ENCODE measurements at regions not wholly inside any gene's neighbourhood (a gene's known extent, or its start where the extent isn't known, plus 50 kb on each side); places are given as distances from the start of the nearest gene placed in this dataset.

DNA sequence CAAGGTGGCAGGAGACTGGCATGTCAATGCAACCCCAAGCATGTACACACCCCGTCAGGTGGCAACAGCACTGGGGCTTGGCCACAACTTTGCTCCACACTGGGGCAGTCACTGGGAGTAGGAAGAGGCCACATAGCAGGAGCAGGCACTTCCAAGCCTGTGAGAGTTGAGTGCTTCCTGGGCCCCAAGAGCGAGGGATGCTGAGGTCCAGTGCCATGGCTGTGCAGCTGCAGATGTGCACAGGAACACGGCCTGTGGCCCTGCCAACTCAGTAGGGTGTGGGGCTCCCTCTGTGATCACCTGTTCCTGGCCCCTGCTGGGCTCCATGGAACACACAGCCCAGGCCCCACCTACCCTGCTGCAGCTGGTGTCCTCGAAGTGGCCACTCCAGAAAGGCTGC lies 932.8 kb upstream of the SORCS1 start:
- ATAC-seq (ENCODE audit: low read depth) (no peak), DNase-seq (ENCODE audit: low spot score) (no peak)
- H3K36me3 ChIP-seq (ENCODE audit: low read depth), result no peaks in the 10 kb centered on the region
- no peak for TF ChIP-seq CTCF (IDR thresholded peaks at IDR 0.05; ENCODE audit: poor library complexity, severe bottlenecking)
- H3K4me3 ChIP-seq (ENCODE audit: severe bottlenecking), result no peak overlapping the region
- no peaks in the 10 kb centered on the region for H3K4me1 ChIP-seq (ENCODE audit: insufficient read depth, poor library complexity, severe bottlenecking)
- H3K27me3 ChIP-seq (ENCODE audit: insufficient read depth, poor library complexity, severe bottlenecking), result peaks cover 3% of the 10 kb centered on the region
- no peak overlapping the region for H3K27ac ChIP-seq (ENCODE audit: poor library complexity, severe bottlenecking)
- H3K9me3 ChIP-seq (ENCODE audit: severe bottlenecking), result peaks cover 2% of the 10 kb centered on the region

DNA sequence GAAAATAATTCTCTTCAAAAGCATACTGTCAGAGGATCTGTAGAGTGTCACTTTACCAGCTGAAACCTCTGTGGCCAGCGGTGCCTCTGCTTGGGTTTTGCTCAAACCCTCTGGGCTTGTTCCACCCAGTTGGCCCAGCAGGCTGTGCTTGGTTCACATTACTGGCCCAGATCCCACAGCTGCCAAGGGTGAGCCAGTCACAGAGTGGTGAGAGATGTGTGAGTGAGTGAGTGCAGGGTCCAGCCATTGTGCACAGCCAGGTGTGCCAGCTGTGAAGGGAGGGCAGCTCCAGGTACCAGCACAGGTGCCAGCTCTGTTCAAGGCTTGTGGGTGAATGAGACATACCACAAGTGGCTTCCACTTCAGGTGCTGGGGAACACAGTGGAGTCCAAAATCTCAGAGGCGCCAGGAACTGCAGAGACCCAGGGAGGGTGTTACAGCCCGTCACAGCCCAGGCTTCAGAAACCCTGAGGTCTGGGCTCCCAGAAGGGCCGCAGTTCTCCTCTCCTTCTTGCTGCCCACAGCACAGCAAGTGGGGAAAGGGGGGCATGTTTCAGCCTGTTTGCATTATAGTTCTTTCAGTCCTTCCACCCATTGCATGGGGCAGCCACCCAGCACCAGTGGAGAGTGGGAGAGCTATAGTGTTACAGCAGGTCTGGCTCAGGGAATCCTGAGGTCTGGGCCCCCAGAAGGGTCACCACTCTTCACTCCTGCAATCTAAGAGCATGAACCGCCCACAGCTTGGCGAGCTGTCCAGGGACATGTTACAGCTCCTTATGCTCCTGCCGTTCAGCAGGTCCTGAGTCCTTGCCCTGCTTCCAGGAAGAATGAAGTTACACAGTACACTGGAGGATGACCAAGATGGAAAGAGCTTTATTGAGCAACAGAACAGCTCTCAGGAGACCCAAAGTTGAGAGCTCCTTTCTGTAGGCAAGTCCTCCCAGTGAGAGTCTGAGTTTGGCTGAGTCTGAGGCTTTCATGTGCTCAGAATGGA lies 931.7 kb upstream of the SORCS1 start:
- no peak for TF ChIP-seq CTCF (IDR thresholded peaks at IDR 0.05; ENCODE audit: poor library complexity, severe bottlenecking)
- no peaks in the 10 kb centered on the region for H3K4me1 ChIP-seq (ENCODE audit: insufficient read depth, poor library complexity, severe bottlenecking)
- no peaks in the 10 kb centered on the region for H3K36me3 ChIP-seq (ENCODE audit: low read depth)
- H3K27ac ChIP-seq (ENCODE audit: poor library complexity, severe bottlenecking), result no peak overlapping the region
- peaks cover 2% of the 10 kb centered on the region for H3K9me3 ChIP-seq (ENCODE audit: severe bottlenecking)
- no peak overlapping the region for H3K4me3 ChIP-seq (ENCODE audit: severe bottlenecking)
- ATAC-seq (ENCODE audit: low read depth) (no peak), DNase-seq (ENCODE audit: low spot score) (no peak)
- peaks cover 3% of the 10 kb centered on the region for H3K27me3 ChIP-seq (ENCODE audit: insufficient read depth, poor library complexity, severe bottlenecking)

- peak; percentile 46; the same call in 2 of the 3 replicates for ATAC-seq (ENCODE audit: low read depth)
- no peak for DNase-seq (ENCODE audit: low spot score)
- H3K4me3 ChIP-seq (ENCODE audit: severe bottlenecking), result no peak overlapping the region
- peaks cover 2% of the 10 kb centered on the region for H3K9me3 ChIP-seq (ENCODE audit: severe bottlenecking)
- H3K27me3 ChIP-seq (ENCODE audit: insufficient read depth, poor library complexity, severe bottlenecking), result no peaks in the 10 kb centered on the region
- no peaks in the 10 kb centered on the region for H3K36me3 ChIP-seq (ENCODE audit: low read depth)
- no peak for TF ChIP-seq CTCF (IDR thresholded peaks at IDR 0.05; ENCODE audit: poor library complexity, severe bottlenecking)
- no peak overlapping the region for H3K27ac ChIP-seq (ENCODE audit: poor library complexity, severe bottlenecking)
- no peaks in the 10 kb centered on the region for H3K4me1 ChIP-seq (ENCODE audit: insufficient read depth, poor library complexity, severe bottlenecking)
Observed at GRCh38 chr10:108090476-108091215, 926.1 kb upstream of the SORCS1 start.

- no peak for TF ChIP-seq CTCF (IDR thresholded peaks at IDR 0.05; ENCODE audit: poor library complexity, severe bottlenecking)
- no peaks in the 10 kb centered on the region for H3K9me3 ChIP-seq (ENCODE audit: severe bottlenecking)
- no peaks in the 10 kb centered on the region for H3K36me3 ChIP-seq (ENCODE audit: low read depth)
- DNase-seq (ENCODE audit: low spot score) (no peak), ATAC-seq (ENCODE audit: low read depth) (no peak)
- H3K4me1 ChIP-seq (ENCODE audit: insufficient read depth, poor library complexity, severe bottlenecking), result no peaks in the 10 kb centered on the region
- no peak overlapping the region for H3K4me3 ChIP-seq (ENCODE audit: severe bottlenecking)
- no peaks in the 10 kb centered on the region for H3K27me3 ChIP-seq (ENCODE audit: insufficient read depth, poor library complexity, severe bottlenecking)
- H3K27ac ChIP-seq (ENCODE audit: poor library complexity, severe bottlenecking), result no peak overlapping the region
Observed at GRCh38 chr10:108086502-108086901, 922.0 kb upstream of the SORCS1 start.
